ENCODE measurements at regions not wholly inside any gene's neighbourhood (a gene's known extent, or its start where the extent isn't known, plus 50 kb on each side); places are given as distances from the start of the nearest gene placed in this dataset.

- TF ChIP-seq CTCF (IDR thresholded peaks at IDR 0.05; ENCODE audit: poor library complexity): no peak
- TF ChIP-seq EZH2 (IDR thresholded peaks at IDR 0.05; ENCODE audit: borderline replicate concordance): no peak
These were observed 151.8 kb downstream of the TENT5C start for GRCh38 chr1:117757668-117758067.

All from hepatocyte (in vitro differentiated cells).